H9 (cell line): ENCODE measurements at regions not wholly inside any gene's neighbourhood (a gene's known extent, or its start where the extent isn't known, plus 50 kb on each side); places are given as distances from the start of the nearest gene placed in this dataset.

Experiments
- DNase-seq: peaks from one replicate; pipeline ENCODE4 v3.0.0-alpha.2; 2017
- H2AFZ ChIP-seq: one replicate; pipeline ENCODE4 v1.6.1; 2013; ENCODE audit warnings: mild to moderate bottlenecking, low read length, control low read depth, moderate library complexity
- H2AK5ac ChIP-seq: 2 replicates; pipeline ENCODE4 v1.6.1; 2013; ENCODE audit warnings: low read length, control low read depth, mixed read lengths; ENCODE audit not compliant: insufficient read length
- H2BK120ac ChIP-seq: one replicate; pipeline ENCODE4 v1.6.1; 2013; ENCODE audit warnings: low read depth, mild to moderate bottlenecking, low read length, control low read depth, inconsistent platforms; ENCODE audit not compliant: poor library complexity, severe bottlenecking
- H2BK12ac ChIP-seq: 2 replicates; pipeline ENCODE4 v1.6.1; 2013; ENCODE audit warnings: low read length, control low read depth, mixed read lengths, low read depth; ENCODE audit not compliant: insufficient read length
- H2BK15ac ChIP-seq: 2 replicates; pipeline ENCODE4 v1.6.1; 2013; ENCODE audit warnings: low read depth, low read length, control low read depth
- H2BK20ac ChIP-seq: one replicate; pipeline ENCODE4 v1.6.1; 2013; ENCODE audit warnings: low read depth, mild to moderate bottlenecking, low read length, control low read depth, inconsistent platforms; ENCODE audit not compliant: poor library complexity, severe bottlenecking
- H2BK5ac ChIP-seq: 2 replicates; pipeline ENCODE4 v1.6.1; 2013; ENCODE audit warnings: low read length, control low read depth, mixed read lengths; ENCODE audit not compliant: insufficient read length
- H3K14ac ChIP-seq: 2 replicates; pipeline ENCODE4 v1.6.1; 2013; ENCODE audit warnings: low read length, control low read depth; ENCODE audit not compliant: insufficient read depth
- H3K18ac ChIP-seq: 2 replicates; pipeline ENCODE4 v1.6.1; 2013; ENCODE audit warnings: low read depth, mild to moderate bottlenecking, mixed read lengths, low read length, control low read depth; ENCODE audit not compliant: insufficient read length
- H3K23ac ChIP-seq: 2 replicates; pipeline ENCODE4 v1.6.1; 2013; ENCODE audit warnings: low read length, control low read depth, mixed read lengths, low read depth; ENCODE audit not compliant: insufficient read length
- H3K23me2 ChIP-seq: 2 replicates; pipeline ENCODE4 v1.6.1; 2013; ENCODE audit warnings: low read depth, mild to moderate bottlenecking, mixed read lengths, low read length, control low read depth; ENCODE audit not compliant: insufficient read length, poor library complexity, severe bottlenecking
- H3K27ac ChIP-seq: 2 replicates; pipeline ENCODE4 v1.5.1; 2013; ENCODE audit warnings: low read length, control low read depth, mixed read lengths, low read depth; ENCODE audit not compliant: insufficient read length
- H3K27me3 ChIP-seq: 2 replicates; pipeline ENCODE4 v1.6.1; 2013; ENCODE audit warnings: low read length, control low read depth, inconsistent platforms; ENCODE audit not compliant: insufficient read depth
- H3K4ac ChIP-seq: 2 replicates; pipeline ENCODE4 v1.6.1; 2013; ENCODE audit warnings: low read depth, mild to moderate bottlenecking, control low read depth, inconsistent platforms, low read length, moderate library complexity
- H3K4me1 ChIP-seq: 2 replicates; pipeline ENCODE4 v1.6.1; 2013; ENCODE audit warnings: low read length, control low read depth, inconsistent platforms; ENCODE audit not compliant: insufficient read depth
- H3K4me2 ChIP-seq: 2 replicates; pipeline ENCODE4 v1.6.1; 2013; ENCODE audit warnings: low read length, control low read depth, mixed read lengths; ENCODE audit not compliant: insufficient read length, insufficient read depth
- H3K56ac ChIP-seq: 2 replicates; pipeline ENCODE4 v1.6.1; 2013; ENCODE audit warnings: low read depth, mild to moderate bottlenecking, mixed read lengths, low read length, control low read depth; ENCODE audit not compliant: insufficient read length
- H3K79me1 ChIP-seq: 2 replicates; pipeline ENCODE4 v1.6.1; 2013; ENCODE audit warnings: low read depth, mild to moderate bottlenecking, moderate library complexity, low read length, control low read depth, inconsistent platforms; ENCODE audit not compliant: insufficient read depth, poor library complexity, severe bottlenecking
- H3K79me2 ChIP-seq: 2 replicates; pipeline ENCODE4 v1.6.1; 2013; ENCODE audit warnings: low read length, control low read depth, inconsistent platforms; ENCODE audit not compliant: insufficient read depth
- H3K9ac ChIP-seq: 2 replicates; pipeline ENCODE4 v1.6.1; 2013; ENCODE audit warnings: low read length, control low read depth, mixed read lengths; ENCODE audit not compliant: insufficient read length; ENCODE audit errors: extremely low read depth
- H3K9me3 ChIP-seq: one replicate; pipeline ENCODE4 v1.6.1; 2013; ENCODE audit warnings: low read depth, low read length, inconsistent platforms; ENCODE audit not compliant: control insufficient read depth
- H3T11ph ChIP-seq: one replicate; pipeline ENCODE4 v1.6.1; 2013; ENCODE audit warnings: mild to moderate bottlenecking, low read length, control low read depth, inconsistent platforms
- H4K20me1 ChIP-seq: one replicate; pipeline ENCODE4 v1.6.1; 2013; ENCODE audit not compliant: control insufficient read depth, insufficient read length, insufficient read depth
- H4K5ac ChIP-seq: 2 replicates; pipeline ENCODE4 v1.6.1; 2013; ENCODE audit warnings: low read depth, mild to moderate bottlenecking, mixed read lengths, low read length, control low read depth; ENCODE audit not compliant: insufficient read length
- H4K8ac ChIP-seq: replicated peaks from 2 replicates; pipeline ENCODE4 v1.6.1; 2013; ENCODE audit warnings: low read length, control low read depth, mixed read lengths, low read depth; ENCODE audit not compliant: insufficient read length
- H4K91ac ChIP-seq: 2 replicates; pipeline ENCODE4 v1.6.1; 2013; ENCODE audit warnings: low read depth, mild to moderate bottlenecking, moderate library complexity, mixed read lengths, low read length, control low read depth; ENCODE audit not compliant: insufficient read length
- H3K27ac Mint-ChIP-seq, 3 experiments: 2 replicates in 2 of 3; 3 replicates in 1 of 3; pipeline ENCODE4 v1.8.0; 2020 to 2021; ENCODE audit warnings: mixed read lengths in 3 of 3, mild to moderate bottlenecking in 1 of 3, moderate library complexity in 1 of 3
- H3K27me3 Mint-ChIP-seq: 2 replicates; pipeline ENCODE4 v1.8.0; 2021; ENCODE audit warnings: low read depth, mild to moderate bottlenecking, moderate library complexity, mixed read lengths
- H3K36me3 Mint-ChIP-seq, 3 experiments: 2 replicates in 2 of 3; 3 replicates in 1 of 3; pipeline ENCODE4 v1.8.0; 2020 to 2021; ENCODE audit warnings: low read depth in 3 of 3, mixed read lengths in 3 of 3; ENCODE audit not compliant: insufficient read depth in 1 of 3
- H3K4me1 Mint-ChIP-seq, 2 experiments: 2 replicates each; pipeline ENCODE4 v1.8.0; 2020; ENCODE audit warnings: mixed read lengths in 2 of 2
- H3K4me3 Mint-ChIP-seq, 2 experiments: 2 replicates in 1 of 2; 3 replicates in 1 of 2; pipeline ENCODE4 v1.8.0; 2020 to 2021; ENCODE audit warnings: mild to moderate bottlenecking in 2 of 2, mixed read lengths in 2 of 2, moderate library complexity in 1 of 2
- H3K9me3 Mint-ChIP-seq, 2 experiments: 2 replicates in 1 of 2; 3 replicates in 1 of 2; pipeline ENCODE4 v1.8.0; 2020; ENCODE audit warnings: mild to moderate bottlenecking in 2 of 2, mixed read lengths in 2 of 2, moderate library complexity in 1 of 2
- CTCF ChIP-seq: fragments of 200-600 bp; sonication (generic); conservative IDR thresholded peaks from 3 replicates; pipeline ENCODE4 v1.8.0; 2021; ENCODE audit warnings: antibody characterized with exemption, mild to moderate bottlenecking
- whole genome bisulfite sequencing: extraction: QIAGEN DNeasy Blood & Tissue Kit; methylation state at CpG from one replicate; pipeline ENCODE4 v1.1.7; 2013; ENCODE audit warnings: missing lambda C conversion rate, low lambda C conversion rate, mixed read lengths; ENCODE audit not compliant: insufficient read length; ENCODE audit errors: extremely low coverage; 5-methylcytosine and 5-hydroxymethylcytosine counted together

- Histone ChIP-seq H2BK120ac (no peak overlapping the region), H2AFZ (no peak overlapping the region), H2BK5ac (no peak overlapping the region), H3K56ac (no peak overlapping the region), H3K79me2 (no peaks in the 10 kb centered on the region), H3K79me1 (no peaks in the 10 kb centered on the region), H2BK12ac (no peak overlapping the region), H3T11ph (no peak overlapping the region), H3K23me2 (no peaks in the 10 kb centered on the region), H3K4me2 (no peak overlapping the region), H3K23ac (no peak overlapping the region), H4K20me1 (no peaks in the 10 kb centered on the region), H2AK5ac (no peak overlapping the region), H2BK15ac (no peak overlapping the region), H3K9me3 (no peaks in the 10 kb centered on the region), H3K18ac (no peak overlapping the region), H3K27me3 (no peaks in the 10 kb centered on the region), H2BK20ac (no peak overlapping the region), H3K4me1 (no peaks in the 10 kb centered on the region), H4K91ac (no peak overlapping the region), H3K27ac (no peak overlapping the region), H4K8ac (no peak overlapping the region), H3K9ac (no peak overlapping the region), H4K5ac (no peak overlapping the region), H3K14ac (no peak overlapping the region), H3K4ac (no peak overlapping the region)
- Mint-ChIP-seq H3K4me3 (no peak overlapping the region), H3K9me3 (peaks cover 6 to 12% of the 10 kb centered on the region in 2 experiments; a peak in 4 of 5 replicates), H3K36me3 (peaks cover 0 to 9% (median 2%) of the 10 kb centered on the region in 3 experiments; a peak in 5 of 7 replicates), H3K27me3 (no peaks in the 10 kb centered on the region), H3K27ac (no peak overlapping the region), H3K4me1 (no peaks in the 10 kb centered on the region)
- no peak for TF ChIP-seq CTCF
- WGBS = no CpG with 5 or more reads among the region's 2 CpGs
- no peak for DNase-seq
Observed at GRCh38 chr9:2324742-2325141, 296.8 kb upstream of the VLDLR start.
